ENCODE measurements at regions not wholly inside any gene's neighbourhood (a gene's known extent, or its start where the extent isn't known, plus 50 kb on each side); places are given as distances from the start of the nearest gene placed in this dataset.

GRCh38 chr5:12861886-12862654, 957.8 kb upstream of the CTNND2 start:
- TF ChIP-seq CTCF (IDR thresholded peaks at IDR 0.05) (peak; percentile 20), EZH2 (IDR thresholded peaks at IDR 0.05) (no peak), EZH2phosphoT487 (IDR thresholded peaks at IDR 0.05) (no peak)
